CD4-positive, alpha-beta memory T cell (primary cell): ENCODE measurements at regions not wholly inside any gene's neighbourhood (a gene's known extent, or its start where the extent isn't known, plus 50 kb on each side); places are given as distances from the start of the nearest gene placed in this dataset.

Experiments
- CTCF ChIA-PET: fragments of 350-600 bp; sonication (Branson Sonifier 250); formaldehyde crosslinking; loops from one replicate; lab custom pipeline; 2021; ENCODE audit warnings: inconsistent platforms; ENCODE audit not compliant: partially characterized antibody; lab: Charles Lee
- POLR2A ChIA-PET: fragments of 350-600 bp; sonication (Branson Sonifier 250); formaldehyde crosslinking; loops from one replicate; lab custom pipeline; 2021; ENCODE audit not compliant: partially characterized antibody; lab: Charles Lee
- DNase-seq, 5 donors: peaks; one replicate each; pipeline versions ENCODE4 v3.0.0 to v3.0.0-alpha.2; 2020 to 2022; ENCODE audit warnings: mixed read lengths in 1 of 5
- H3K27ac ChIP-seq: one replicate; pipeline ENCODE4 v1.7.0; 2013; ENCODE audit warnings: low read depth, low read length
- H3K27me3 ChIP-seq: 2 replicates; pipeline ENCODE4 v1.7.0; 2013; ENCODE audit warnings: mild to moderate bottlenecking, low read length, moderate library complexity; ENCODE audit not compliant: insufficient read depth
- H3K36me3 ChIP-seq: 2 replicates; pipeline ENCODE4 v1.7.0; 2013; ENCODE audit warnings: mild to moderate bottlenecking, low read length, moderate library complexity; ENCODE audit not compliant: insufficient read depth
- H3K4me1 ChIP-seq: 2 replicates; pipeline ENCODE4 v1.7.0; 2013; ENCODE audit warnings: mild to moderate bottlenecking, low read length, moderate library complexity; ENCODE audit not compliant: insufficient read depth
- H3K4me3 ChIP-seq, 2 donors: one replicate each; pipeline ENCODE4 v1.7.0; 2013; ENCODE audit warnings: low read length in 2 of 2, mild to moderate bottlenecking in 1 of 2
- H3K9me3 ChIP-seq, 2 donors: one replicate each; pipeline ENCODE4 v1.7.0; 2013; ENCODE audit warnings: low read length in 2 of 2, control low read depth in 1 of 2; ENCODE audit not compliant: control insufficient read depth in 1 of 2
- H3K27ac Mint-ChIP-seq, 7 donors: one replicate each; pipeline ENCODE4 v1.8.0; 2020 to 2021; ENCODE audit warnings: mixed read lengths in 7 of 7, mild to moderate bottlenecking in 6 of 7, inconsistent platforms in 3 of 7, moderate library complexity in 3 of 7
- H3K27me3 Mint-ChIP-seq, 2 donors: one replicate each; pipeline ENCODE4 v1.8.0; 2020 to 2021; ENCODE audit warnings: mixed read lengths in 2 of 2
- H3K36me3 Mint-ChIP-seq, 2 donors: one replicate each; pipeline ENCODE4 v1.8.0; 2020 to 2021; ENCODE audit warnings: mixed read lengths in 2 of 2, inconsistent platforms in 1 of 2, mild to moderate bottlenecking in 1 of 2
- H3K4me1 Mint-ChIP-seq, 4 donors: one replicate each; pipeline ENCODE4 v1.8.0; 2020 to 2021; ENCODE audit warnings: mixed read lengths in 4 of 4, mild to moderate bottlenecking in 1 of 4
- H3K4me3 Mint-ChIP-seq, 8 donors: one replicate each; pipeline ENCODE4 v1.8.0; 2020 to 2021; ENCODE audit warnings: mixed read lengths in 8 of 8, mild to moderate bottlenecking in 7 of 8, moderate library complexity in 6 of 8, inconsistent platforms in 3 of 8
- H3K9me3 Mint-ChIP-seq, 8 donors: one replicate each; pipeline ENCODE4 v1.8.0; 2020 to 2021; ENCODE audit warnings: mixed read lengths in 8 of 8, mild to moderate bottlenecking in 5 of 8, inconsistent platforms in 3 of 8, moderate library complexity in 1 of 8
- intact Hi-C: fragments of 100-400 bp; cut with micrococcal nuclease; formaldehyde crosslinking; loops from one replicate; pipeline ENCODE4 v1.15.1; 2023

- Mint-ChIP-seq H3K4me3 (no peak overlapping the region), H3K36me3 (peaks cover 3 to 12% of the 10 kb centered on the region in 2 donors), H3K27ac (peak overlapping the region in 2 of 7 donors; percentile 27 to 65), H3K9me3 (peaks cover 0 to 3% (median under 1%) of the 10 kb centered on the region in 8 donors), H3K4me1 (peaks cover 10 to 21% (median 12%) of the 10 kb centered on the region in 4 donors), H3K27me3 (no peaks in the 10 kb centered on the region)
- Histone ChIP-seq H3K4me3 (no peak overlapping the region), H3K36me3 (no peaks in the 10 kb centered on the region), H3K27ac (no peak overlapping the region), H3K4me1 (peaks cover 34% of the 10 kb centered on the region), H3K9me3 (no peaks in the 10 kb centered on the region), H3K27me3 (no peaks in the 10 kb centered on the region)
- ChIA-PET CTCF (interaction anchor here (1.2 to 5.0 kb wide), 3 partner anchors 13 to 16 kb away, joined by 3 to 59 read pairs (median 5); no protein-coding TSS in a partner anchor), POLR2A (interaction anchor here (1.4 to 1.5 kb wide), 2 partner anchors 9 to 14 kb away, joined by 3 to 7 read pairs; no protein-coding TSS in a partner anchor)
- no peak for DNase-seq
- intact Hi-C loops, result no loop called here
Measured at GRCh38 chr6:1538369-1538768, 71.3 kb upstream of the FOXC1 start.

DNA sequence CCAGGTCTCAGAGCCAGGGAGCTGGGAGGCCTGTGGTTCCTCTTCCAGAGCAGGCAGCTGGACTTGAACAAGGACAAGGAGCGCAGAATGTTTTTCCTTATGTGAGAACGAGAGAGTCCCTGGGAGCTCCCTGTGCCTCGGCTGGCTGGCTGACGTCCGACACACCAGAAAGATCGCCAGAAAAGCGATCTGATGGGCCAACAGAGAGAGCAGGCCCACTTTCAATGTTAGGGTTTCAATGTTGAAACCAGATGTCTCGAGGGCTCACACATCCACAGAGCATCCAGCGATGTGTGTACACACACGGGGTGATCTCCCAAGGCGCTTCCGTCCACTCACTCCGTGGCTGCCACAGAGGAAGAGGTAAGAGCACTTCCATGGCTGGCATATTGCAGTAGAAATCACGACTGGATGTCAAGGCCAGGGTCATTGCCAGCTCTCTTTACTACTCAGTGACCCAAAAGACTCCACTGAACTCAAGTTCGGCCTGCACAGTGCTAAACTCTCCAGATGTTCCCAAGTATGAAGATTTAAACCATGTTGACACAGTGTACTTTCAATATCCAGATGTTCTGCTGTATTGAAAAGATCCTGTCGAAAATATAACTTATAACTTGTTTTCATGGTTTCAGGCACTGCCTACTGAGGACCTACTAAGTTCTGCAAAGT is 70.8 kb upstream of the FOXC1 start:
- DNase-seq, result no peak
- H3K4me1 ChIP-seq, result peaks cover 34% of the 10 kb centered on the region
- Mint-ChIP-seq H3K27me3 (no peaks in the 10 kb centered on the region), H3K4me3 (no peak overlapping the region), H3K36me3 (peaks cover 3 to 18% of the 10 kb centered on the region in 2 donors), H3K27ac (peak overlapping the region in 2 of 7 donors; percentile 27 to 65), H3K9me3 (peaks cover 0 to 5% (median 2%) of the 10 kb centered on the region in 8 donors), H3K4me1 (peaks cover 10 to 21% (median 12%) of the 10 kb centered on the region in 4 donors)
- no peak overlapping the region for H3K27ac ChIP-seq
- H3K9me3 ChIP-seq, result no peaks in the 10 kb centered on the region
- ChIA-PET POLR2A (interaction anchor here (1.5 kb wide), 1 partner anchor 10 kb away, joined by 3 read pairs; no protein-coding TSS in a partner anchor), CTCF (interaction anchor here (1.2 to 5.0 kb wide), 2 partner anchors 13 kb away, joined by 3 to 59 read pairs; no protein-coding TSS in a partner anchor)
- H3K27me3 ChIP-seq, result no peaks in the 10 kb centered on the region
- intact Hi-C loops, result no loop called here
- H3K4me3 ChIP-seq, result no peak overlapping the region
- H3K36me3 ChIP-seq, result no peaks in the 10 kb centered on the region

- Mint-ChIP-seq H3K9me3 (peaks cover 0 to 5% (median 3%) of the 10 kb centered on the region in 8 donors), H3K4me1 (peaks cover 6 to 15% (median 11%) of the 10 kb centered on the region in 4 donors), H3K27me3 (no peaks in the 10 kb centered on the region), H3K27ac (peak overlapping the region in 3 of 7 donors; percentile 5 to 88 (median 71)), H3K4me3 (no peak overlapping the region), H3K36me3 (peaks cover 5 to 26% of the 10 kb centered on the region in 2 donors)
- no peak overlapping the region for H3K27ac ChIP-seq
- H3K4me1 ChIP-seq, result peaks cover 17% of the 10 kb centered on the region
- no peaks in the 10 kb centered on the region for H3K36me3 ChIP-seq
- intact Hi-C loops, result no loop called here
- H3K27me3 ChIP-seq, result no peaks in the 10 kb centered on the region
- no peak overlapping the region for H3K4me3 ChIP-seq
- CTCF ChIA-PET, result interaction anchor here (1.1 to 1.6 kb wide), 2 partner anchors 14 to 17 kb away, joined by 5 read pairs; no protein-coding TSS in a partner anchor
- no peak for DNase-seq
- H3K9me3 ChIP-seq, result no peaks in the 10 kb centered on the region
- POLR2A ChIA-PET, result no interaction called here
Measured at GRCh38 chr6:1540864-1541521, 68.7 kb upstream of the FOXC1 start.

GRCh38 chr6:1542335-1542734 is 67.4 kb upstream of the FOXC1 start:
- no peaks in the 10 kb centered on the region for H3K36me3 ChIP-seq
- POLR2A ChIA-PET, result interaction anchor here (1.0 to 1.7 kb wide), 3 partner anchors 9 to 17 kb away, joined by 3 to 8 read pairs (median 4); no protein-coding TSS in a partner anchor
- no peaks in the 10 kb centered on the region for H3K9me3 ChIP-seq
- DNase-seq, result no peak
- Mint-ChIP-seq H3K4me3 (no peak overlapping the region), H3K27ac (no peak overlapping the region), H3K27me3 (no peaks in the 10 kb centered on the region), H3K4me1 (peaks cover 0 to 4% (median 1%) of the 10 kb centered on the region in 4 donors), H3K9me3 (peaks cover 0 to 5% (median 3%) of the 10 kb centered on the region in 8 donors), H3K36me3 (peaks cover 5 to 27% of the 10 kb centered on the region in 2 donors)
- CTCF ChIA-PET, result interaction anchor here (1.0 to 23.1 kb wide), 3 partner anchors 10 to 19 kb away, joined by 5 to 688 read pairs (median 9); no protein-coding TSS in a partner anchor
- H3K27ac ChIP-seq, result no peak overlapping the region
- H3K4me3 ChIP-seq, result no peak overlapping the region
- H3K4me1 ChIP-seq, result peaks cover 4% of the 10 kb centered on the region
- no peaks in the 10 kb centered on the region for H3K27me3 ChIP-seq
- intact Hi-C loops, result no loop called here

DNA sequence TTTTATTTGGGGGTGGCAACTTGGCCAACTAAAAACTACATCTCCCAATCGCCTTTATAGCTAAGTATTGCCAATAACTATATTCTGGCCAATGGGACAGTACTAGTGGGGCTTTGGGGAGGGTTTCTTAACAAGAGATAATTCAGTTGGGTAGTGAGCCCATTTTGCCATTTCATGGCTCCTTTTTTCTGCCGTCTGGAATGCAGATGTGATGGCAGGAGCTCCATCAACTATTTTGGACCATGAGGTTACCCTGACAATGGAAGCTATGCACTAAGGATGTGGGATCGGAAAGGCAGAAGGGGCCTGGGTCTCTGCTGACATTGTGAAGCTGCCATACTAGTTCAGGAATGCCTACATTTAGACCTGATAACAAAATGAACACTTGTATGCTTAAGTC is 67.0 kb upstream of the FOXC1 start:
- Histone ChIP-seq H3K9me3 (no peaks in the 10 kb centered on the region), H3K27me3 (no peaks in the 10 kb centered on the region), H3K27ac (no peak overlapping the region), H3K4me3 (no peak overlapping the region), H3K4me1 (no peaks in the 10 kb centered on the region), H3K36me3 (no peaks in the 10 kb centered on the region)
- intact Hi-C loops, result no loop called here
- Mint-ChIP-seq H3K4me1 (peaks cover 0 to 1% (median 0%) of the 10 kb centered on the region in 4 donors), H3K27ac (peak overlapping the region in 1 of 7 donors; percentile 53), H3K9me3 (peaks cover 0 to 5% (median 3%) of the 10 kb centered on the region in 8 donors), H3K4me3 (no peak overlapping the region), H3K27me3 (no peaks in the 10 kb centered on the region), H3K36me3 (peaks cover 5 to 29% of the 10 kb centered on the region in 2 donors)
- DNase-seq, result no peak
- CTCF ChIA-PET, result interaction anchor here (1.0 to 23.1 kb wide), 3 partner anchors 9 to 19 kb away, joined by 5 to 688 read pairs (median 9); no protein-coding TSS in a partner anchor
- POLR2A ChIA-PET, result interaction anchor here (1.0 to 1.7 kb wide), 3 partner anchors 9 to 18 kb away, joined by 3 to 8 read pairs (median 4); no protein-coding TSS in a partner anchor

DNA sequence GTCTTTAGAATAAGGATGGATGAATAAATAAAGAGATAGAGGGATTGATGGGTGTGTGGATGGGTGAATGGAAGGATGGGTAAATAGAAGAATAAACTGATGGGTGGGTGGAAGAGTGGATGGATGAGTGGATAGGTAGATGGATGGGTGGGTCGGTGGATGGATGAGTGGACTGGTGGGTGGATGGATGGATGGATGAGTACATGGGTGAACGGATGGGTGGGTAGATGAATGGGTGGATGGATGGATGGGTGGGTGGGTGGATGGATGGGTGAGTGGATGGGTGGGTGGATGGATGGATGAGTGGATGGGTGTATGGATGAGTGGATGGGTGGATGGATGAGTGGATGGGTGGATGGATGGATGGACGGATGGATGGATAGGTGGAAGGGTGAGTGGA is 65.7 kb upstream of the FOXC1 start:
- Mint-ChIP-seq H3K27me3 (no peaks in the 10 kb centered on the region), H3K27ac (peak overlapping the region in 1 of 7 donors; percentile 32), H3K4me3 (no peak overlapping the region), H3K9me3 (peaks cover 0 to 5% (median 3%) of the 10 kb centered on the region in 8 donors), H3K4me1 (peaks cover 0 to 1% (median 0%) of the 10 kb centered on the region in 4 donors), H3K36me3 (peaks cover 5 to 38% of the 10 kb centered on the region in 2 donors)
- Histone ChIP-seq H3K4me1 (no peaks in the 10 kb centered on the region), H3K27me3 (no peaks in the 10 kb centered on the region), H3K27ac (no peak overlapping the region), H3K9me3 (no peaks in the 10 kb centered on the region), H3K4me3 (no peak overlapping the region), H3K36me3 (no peaks in the 10 kb centered on the region)
- POLR2A ChIA-PET, result no interaction called here
- intact Hi-C loops, result no loop called here
- CTCF ChIA-PET, result interaction anchor here (1.4 to 23.1 kb wide), 2 partner anchors 9 to 21 kb away, joined by 4 to 688 read pairs; no protein-coding TSS in a partner anchor
- no peak for DNase-seq
